NCI-H1417 (cell line): ENCODE measurements at regions not wholly inside any gene's neighbourhood (a gene's known extent, or its start where the extent isn't known, plus 50 kb on each side); places are given as distances from the start of the nearest gene placed in this dataset.
A peak's percentile ranks its signal among the peaks of the same experiment; 100 is the strongest.
"Not testable (repeated sequence)": the region's sequence is repeated elsewhere in the genome, so short reads cannot be mapped to it uniquely, and the experiment has no call there.

Source experiments
- DNase-seq, 3 experiments: peaks; one replicate each; lab custom pipeline; 2025; lab: John Stamatoyannopoulos, UW

- not testable (repeated sequence) for DNase-seq
These were observed 92.1 kb upstream of the MSH6 start for GRCh38 chr2:47690706-47691325.

GRCh38 chr2:47690132-47690531 is 92.8 kb upstream of the MSH6 start:
- DNase-seq, result no peak

- not testable (repeated sequence) for DNase-seq
These were observed 93.8 kb upstream of the MSH6 start for GRCh38 chr2:47689118-47689517.

GRCh38 chr2:47688561-47688960 is 94.4 kb upstream of the MSH6 start:
- DNase-seq, result no peak

- DNase-seq, result no peak
These were observed 95.1 kb upstream of the MSH6 start for GRCh38 chr2:47687856-47688255.

GRCh38 chr2:47686018-47686417 is 96.9 kb upstream of the MSH6 start:
- DNase-seq, result no peak

GRCh38 chr2:47682216-47682749 is 100.7 kb upstream of the MSH6 start:
- no peak for DNase-seq

- DNase-seq, result no peak
These were observed 105.6 kb upstream of the KCNK12 start for GRCh38 chr2:47676261-47676926.

GRCh38 chr2:47675196-47675825 is 104.5 kb upstream of the KCNK12 start:
- DNase-seq, result peak in 2 of 3 experiments; percentile 16 to 42

GRCh38 chr2:47666332-47666731 is 95.5 kb upstream of the KCNK12 start:
- no peak for DNase-seq

- DNase-seq, result peak in 1 of 3 experiments; percentile 25
These were observed 94.0 kb upstream of the KCNK12 start for GRCh38 chr2:47664817-47665216.

GRCh38 chr2:47662552-47662951 is 91.8 kb upstream of the KCNK12 start:
- DNase-seq, result no peak

- no peak for DNase-seq
These were observed 90.5 kb upstream of the KCNK12 start for GRCh38 chr2:47661310-47661709.

GRCh38 chr2:47660168-47660567 is 89.4 kb upstream of the KCNK12 start:
- peak in 1 of 3 experiments; percentile 44 for DNase-seq

GRCh38 chr2:47658646-47659320 is 88.0 kb upstream of the KCNK12 start:
- no peak for DNase-seq

- DNase-seq, result no peak
These were observed 87.2 kb upstream of the KCNK12 start for GRCh38 chr2:47657886-47658489.

- DNase-seq, result no peak
These were observed 86.2 kb upstream of the KCNK12 start for GRCh38 chr2:47656715-47657600.

- DNase-seq, result peak in 1 of 3 experiments; percentile 42
These were observed 84.7 kb upstream of the KCNK12 start for GRCh38 chr2:47655563-47655880.

GRCh38 chr2:47654790-47655562 is 84.2 kb upstream of the KCNK12 start:
- peak; percentile 64 to 97 (median 73) for DNase-seq
